ENCODE measurements at regions not wholly inside any gene's neighbourhood (a gene's known extent, or its start where the extent isn't known, plus 50 kb on each side); places are given as distances from the start of the nearest gene placed in this dataset.

DNA sequence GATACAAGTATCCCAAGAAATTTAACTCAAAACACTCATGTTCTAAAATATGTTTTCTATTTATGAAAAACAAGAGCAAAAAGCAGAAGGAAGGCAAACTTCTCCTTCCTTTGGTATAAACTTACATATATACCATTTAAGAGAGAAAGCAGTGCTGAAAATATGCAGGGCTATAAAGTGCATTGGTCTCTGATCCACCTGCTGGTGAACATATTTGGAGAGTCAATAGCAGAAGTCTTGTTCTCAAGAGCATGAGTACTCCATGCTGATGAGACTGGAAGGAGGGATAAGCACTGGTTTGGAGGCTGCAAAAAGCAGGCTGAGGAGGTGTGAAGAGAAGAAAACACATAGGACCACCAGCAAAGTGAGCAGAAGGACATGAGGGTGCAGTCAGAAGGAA, 391.2 kb downstream of the STK39 start:
- TF ChIP-seq, protein P1, sequence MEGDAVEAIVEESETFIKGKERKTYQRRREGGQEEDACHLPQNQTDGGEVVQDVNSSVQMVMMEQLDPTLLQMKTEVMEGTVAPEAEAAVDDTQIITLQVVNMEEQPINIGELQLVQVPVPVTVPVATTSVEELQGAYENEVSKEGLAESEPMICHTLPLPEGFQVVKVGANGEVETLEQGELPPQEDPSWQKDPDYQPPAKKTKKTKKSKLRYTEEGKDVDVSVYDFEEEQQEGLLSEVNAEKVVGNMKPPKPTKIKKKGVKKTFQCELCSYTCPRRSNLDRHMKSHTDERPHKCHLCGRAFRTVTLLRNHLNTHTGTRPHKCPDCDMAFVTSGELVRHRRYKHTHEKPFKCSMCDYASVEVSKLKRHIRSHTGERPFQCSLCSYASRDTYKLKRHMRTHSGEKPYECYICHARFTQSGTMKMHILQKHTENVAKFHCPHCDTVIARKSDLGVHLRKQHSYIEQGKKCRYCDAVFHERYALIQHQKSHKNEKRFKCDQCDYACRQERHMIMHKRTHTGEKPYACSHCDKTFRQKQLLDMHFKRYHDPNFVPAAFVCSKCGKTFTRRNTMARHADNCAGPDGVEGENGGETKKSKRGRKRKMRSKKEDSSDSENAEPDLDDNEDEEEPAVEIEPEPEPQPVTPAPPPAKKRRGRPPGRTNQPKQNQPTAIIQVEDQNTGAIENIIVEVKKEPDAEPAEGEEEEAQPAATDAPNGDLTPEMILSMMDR (IDR thresholded peaks at IDR 0.05): no peak
- no peak for TF ChIP-seq EZH2 (IDR thresholded peaks at IDR 0.05; ENCODE audit: borderline replicate concordance, insufficient read depth, low read depth, low read length, poor library complexity, severe bottlenecking)
